ENCODE measurements at regions not wholly inside any gene's neighbourhood (a gene's known extent, or its start where the extent isn't known, plus 50 kb on each side); places are given as distances from the start of the nearest gene placed in this dataset.

DNA sequence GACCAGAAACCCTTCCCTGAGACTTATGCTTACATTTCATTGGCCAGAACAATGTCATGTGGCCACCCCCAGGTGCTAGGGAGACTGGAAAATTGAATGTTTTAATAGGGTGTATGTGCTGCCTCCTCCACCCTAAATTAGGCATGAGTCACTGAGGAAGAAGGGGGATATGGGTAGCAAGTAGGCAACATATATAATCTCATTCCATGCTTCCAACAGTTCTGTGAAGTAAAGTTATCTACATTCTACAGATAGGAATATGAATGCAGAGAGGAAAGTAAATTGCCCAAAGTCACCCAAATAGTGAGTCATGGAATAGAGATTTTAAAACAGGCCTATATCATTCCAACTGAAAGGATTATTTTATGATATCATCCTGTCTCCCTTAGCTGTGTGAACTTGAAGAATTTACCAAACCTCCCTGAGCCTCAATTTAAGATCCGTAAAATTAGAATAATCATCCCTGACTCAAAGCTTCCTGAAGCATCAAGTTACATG, 168.6 kb upstream of the FGGY start:
- Histone ChIP-seq H3K4me1 (no peaks in the 10 kb centered on the region), H3K4me3 (replicated peaks in 1 of 3) (no peak overlapping the region), H3K36me3 (no peaks in the 10 kb centered on the region), H3K27me3 (no peaks in the 10 kb centered on the region), H3K27ac (no peak overlapping the region), H3K9me3 (no peaks in the 10 kb centered on the region)
- TF ChIP-seq, protein P1, sequence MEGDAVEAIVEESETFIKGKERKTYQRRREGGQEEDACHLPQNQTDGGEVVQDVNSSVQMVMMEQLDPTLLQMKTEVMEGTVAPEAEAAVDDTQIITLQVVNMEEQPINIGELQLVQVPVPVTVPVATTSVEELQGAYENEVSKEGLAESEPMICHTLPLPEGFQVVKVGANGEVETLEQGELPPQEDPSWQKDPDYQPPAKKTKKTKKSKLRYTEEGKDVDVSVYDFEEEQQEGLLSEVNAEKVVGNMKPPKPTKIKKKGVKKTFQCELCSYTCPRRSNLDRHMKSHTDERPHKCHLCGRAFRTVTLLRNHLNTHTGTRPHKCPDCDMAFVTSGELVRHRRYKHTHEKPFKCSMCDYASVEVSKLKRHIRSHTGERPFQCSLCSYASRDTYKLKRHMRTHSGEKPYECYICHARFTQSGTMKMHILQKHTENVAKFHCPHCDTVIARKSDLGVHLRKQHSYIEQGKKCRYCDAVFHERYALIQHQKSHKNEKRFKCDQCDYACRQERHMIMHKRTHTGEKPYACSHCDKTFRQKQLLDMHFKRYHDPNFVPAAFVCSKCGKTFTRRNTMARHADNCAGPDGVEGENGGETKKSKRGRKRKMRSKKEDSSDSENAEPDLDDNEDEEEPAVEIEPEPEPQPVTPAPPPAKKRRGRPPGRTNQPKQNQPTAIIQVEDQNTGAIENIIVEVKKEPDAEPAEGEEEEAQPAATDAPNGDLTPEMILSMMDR (IDR thresholded peaks at IDR 0.05), result no peak
- no peak for TF ChIP-seq POLR2A (IDR thresholded peaks at IDR 0.05)
- 94 to 100% methylated on average over 1 of the region's 1 CpG for WGBS, 2 donors
- no peak for DNase-seq
- intact Hi-C loops (cut with DNase I), result no loop called here

GRCh38 chr1:59128784-59129227, 168.1 kb upstream of the FGGY start:
- intact Hi-C loops (cut with DNase I), result no loop called here
- DNase-seq, result no peak
- Histone ChIP-seq H3K4me3 (replicated peaks in 1 of 3) (no peak overlapping the region), H3K36me3 (no peaks in the 10 kb centered on the region), H3K9me3 (no peaks in the 10 kb centered on the region), H3K27me3 (no peaks in the 10 kb centered on the region), H3K4me1 (no peaks in the 10 kb centered on the region), H3K27ac (no peak overlapping the region)
- no peak for TF ChIP-seq POLR2A (IDR thresholded peaks at IDR 0.05)
- TF ChIP-seq, protein P1 (IDR thresholded peaks at IDR 0.05), result no peak
- 79 to 82% methylated on average over 4 of the region's 4 CpGs for WGBS, 2 donors

- 81 to 82% methylated on average over 5 of the region's 5 CpGs for WGBS, 2 donors
- Histone ChIP-seq H3K4me3 (replicated peaks in 1 of 3) (no peak overlapping the region), H3K9me3 (no peaks in the 10 kb centered on the region), H3K4me1 (no peaks in the 10 kb centered on the region), H3K27ac (no peak overlapping the region), H3K27me3 (no peaks in the 10 kb centered on the region), H3K36me3 (no peaks in the 10 kb centered on the region)
- intact Hi-C loops (cut with DNase I), result no loop called here
- no peak for TF ChIP-seq POLR2A (IDR thresholded peaks at IDR 0.05)
- TF ChIP-seq, protein P1 (IDR thresholded peaks at IDR 0.05), result no peak
- DNase-seq, result no peak
Observed at GRCh38 chr1:59132295-59132694, 164.6 kb upstream of the FGGY start.

- no peak overlapping the region for H3K4me3 ChIP-seq (replicated peaks in 1 of 3)
- H3K27me3 ChIP-seq, result no peaks in the 10 kb centered on the region
- intact Hi-C loops (cut with DNase I), result no loop called here
- no peak overlapping the region for H3K27ac ChIP-seq
- H3K4me1 ChIP-seq, result no peaks in the 10 kb centered on the region
- no peaks in the 10 kb centered on the region for H3K9me3 ChIP-seq
- TF ChIP-seq POLR2A (IDR thresholded peaks at IDR 0.05), result no peak
- TF ChIP-seq, protein P1 (IDR thresholded peaks at IDR 0.05), result no peak
- DNase-seq, result no peak
- no peaks in the 10 kb centered on the region for H3K36me3 ChIP-seq
- WGBS, 2 donors, result 85 to 95% methylated on average over 1 of the region's 1 CpG
Observed at GRCh38 chr1:59133997-59134396, 162.9 kb upstream of the FGGY start.

DNA sequence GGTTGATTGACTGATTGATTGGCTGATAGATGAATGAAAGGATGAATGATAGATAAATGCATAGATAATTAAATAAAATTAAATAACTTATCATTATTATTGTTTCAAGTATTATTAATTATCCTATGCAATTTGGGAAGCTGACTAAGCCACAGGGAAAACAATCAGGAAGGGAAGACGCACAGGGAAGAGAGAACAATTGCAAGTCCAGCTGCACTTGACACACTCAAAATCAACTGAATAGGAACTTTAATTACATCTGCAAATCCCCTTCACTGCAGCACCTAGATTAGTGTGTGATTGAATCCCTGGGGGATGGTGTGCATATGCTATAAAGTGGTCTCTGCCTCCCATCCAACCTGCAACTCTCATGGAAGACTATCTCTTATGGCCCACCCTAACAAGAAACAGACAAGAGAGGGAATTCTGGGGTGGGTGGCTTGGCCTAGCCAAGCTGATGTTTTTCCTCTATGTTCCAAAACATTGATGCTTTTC, 161.1 kb upstream of the FGGY start:
- Histone ChIP-seq H3K27me3 (no peaks in the 10 kb centered on the region), H3K4me1 (peaks cover 0 to 2% of the 10 kb centered on the region in 2 donors), H3K4me3 (replicated peaks in 1 of 3) (no peak overlapping the region), H3K9me3 (no peaks in the 10 kb centered on the region), H3K27ac (no peak overlapping the region), H3K36me3 (no peaks in the 10 kb centered on the region)
- no peak for DNase-seq
- TF ChIP-seq POLR2A (IDR thresholded peaks at IDR 0.05), result no peak
- TF ChIP-seq, protein P1 (IDR thresholded peaks at IDR 0.05), result no peak
- intact Hi-C loops (cut with DNase I), result no loop called here
- WGBS, 2 donors, result 90 to 93% methylated on average over 1 of the region's 1 CpG

Measured in thyroid gland (tissue), 4 donors.